ENCODE measurements at regions not wholly inside any gene's neighbourhood (a gene's known extent, or its start where the extent isn't known, plus 50 kb on each side); places are given as distances from the start of the nearest gene placed in this dataset.

- TF ChIP-seq, protein P1, sequence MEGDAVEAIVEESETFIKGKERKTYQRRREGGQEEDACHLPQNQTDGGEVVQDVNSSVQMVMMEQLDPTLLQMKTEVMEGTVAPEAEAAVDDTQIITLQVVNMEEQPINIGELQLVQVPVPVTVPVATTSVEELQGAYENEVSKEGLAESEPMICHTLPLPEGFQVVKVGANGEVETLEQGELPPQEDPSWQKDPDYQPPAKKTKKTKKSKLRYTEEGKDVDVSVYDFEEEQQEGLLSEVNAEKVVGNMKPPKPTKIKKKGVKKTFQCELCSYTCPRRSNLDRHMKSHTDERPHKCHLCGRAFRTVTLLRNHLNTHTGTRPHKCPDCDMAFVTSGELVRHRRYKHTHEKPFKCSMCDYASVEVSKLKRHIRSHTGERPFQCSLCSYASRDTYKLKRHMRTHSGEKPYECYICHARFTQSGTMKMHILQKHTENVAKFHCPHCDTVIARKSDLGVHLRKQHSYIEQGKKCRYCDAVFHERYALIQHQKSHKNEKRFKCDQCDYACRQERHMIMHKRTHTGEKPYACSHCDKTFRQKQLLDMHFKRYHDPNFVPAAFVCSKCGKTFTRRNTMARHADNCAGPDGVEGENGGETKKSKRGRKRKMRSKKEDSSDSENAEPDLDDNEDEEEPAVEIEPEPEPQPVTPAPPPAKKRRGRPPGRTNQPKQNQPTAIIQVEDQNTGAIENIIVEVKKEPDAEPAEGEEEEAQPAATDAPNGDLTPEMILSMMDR (IDR thresholded peaks at IDR 0.05): no peak
- no peak for TF ChIP-seq POLR2A (IDR thresholded peaks at IDR 0.05)
These were observed 305.9 kb downstream of the BRD1 start for GRCh38 chr22:49521787-49522224.

Measured in esophagus squamous epithelium (tissue), 4 donors.